Fibroblast of pulmonary artery (primary cell): ENCODE measurements at regions not wholly inside any gene's neighbourhood (a gene's known extent, or its start where the extent isn't known, plus 50 kb on each side); places are given as distances from the start of the nearest gene placed in this dataset.
"Not testable (repeated sequence)": the region's sequence is repeated elsewhere in the genome, so short reads cannot be mapped to it uniquely, and the experiment has no call there.

Experiments used
- DNase-seq: peaks from one replicate; pipeline ENCODE4 v3.0.0-alpha.2; 2010; ENCODE audit warnings: low read depth
- H3K4me3 ChIP-seq: replicated peaks from 2 replicates; pipeline ENCODE4 v1.5.1; 2011; ENCODE audit warnings: low read depth, mild to moderate bottlenecking, control low read depth, low read length, moderate library complexity
- TF ChIP-seq, protein P1 (sequence below): IDR thresholded peaks from 2 replicates; pipeline ENCODE4 v1.5.1; 2011; ENCODE audit warnings: mild to moderate bottlenecking, control low read depth, low read length, inconsistent platforms; ENCODE audit errors: missing control alignments

DNA sequence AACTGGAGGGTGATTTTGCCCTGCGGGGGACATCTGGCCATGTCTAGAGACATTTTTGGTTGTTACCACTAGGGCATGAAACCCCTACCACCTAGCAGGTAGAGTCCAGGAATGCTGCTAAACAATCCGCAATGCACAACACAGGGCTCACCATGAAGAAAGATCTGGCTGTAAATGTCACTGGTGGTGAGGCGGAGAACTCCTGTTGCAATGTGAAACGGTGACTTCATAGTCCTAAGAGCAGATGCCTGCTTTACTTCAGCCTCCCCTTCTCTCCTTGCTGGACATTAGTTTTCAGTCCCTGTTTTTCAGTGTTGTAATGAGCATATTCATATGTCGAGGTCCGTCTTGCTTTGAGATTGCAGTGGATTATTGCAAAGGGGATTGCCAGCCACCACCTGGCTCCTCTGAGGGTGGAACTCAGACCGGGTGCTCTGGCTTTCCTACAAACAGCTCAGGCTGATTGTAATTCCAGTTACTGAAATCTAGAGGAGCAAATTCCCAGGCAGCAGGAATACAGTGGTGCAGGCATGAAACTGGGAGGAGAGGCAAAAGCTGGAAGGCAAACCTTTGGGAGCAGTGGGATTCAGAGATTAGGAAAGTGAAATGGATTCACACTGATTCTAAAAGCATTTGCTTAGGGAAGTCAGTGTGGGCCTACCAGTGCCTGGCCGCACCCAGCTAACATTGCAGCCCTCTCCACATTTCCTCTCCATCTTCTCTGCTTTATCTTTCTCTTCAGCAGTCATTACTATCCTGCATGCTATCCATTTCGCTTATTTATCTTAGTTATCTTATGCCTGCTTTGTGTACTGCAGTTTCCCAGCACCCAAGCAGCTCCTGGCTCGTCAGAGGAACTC lies 76.1 kb upstream of the PCDH8 start:
- TF ChIP-seq, protein P1, sequence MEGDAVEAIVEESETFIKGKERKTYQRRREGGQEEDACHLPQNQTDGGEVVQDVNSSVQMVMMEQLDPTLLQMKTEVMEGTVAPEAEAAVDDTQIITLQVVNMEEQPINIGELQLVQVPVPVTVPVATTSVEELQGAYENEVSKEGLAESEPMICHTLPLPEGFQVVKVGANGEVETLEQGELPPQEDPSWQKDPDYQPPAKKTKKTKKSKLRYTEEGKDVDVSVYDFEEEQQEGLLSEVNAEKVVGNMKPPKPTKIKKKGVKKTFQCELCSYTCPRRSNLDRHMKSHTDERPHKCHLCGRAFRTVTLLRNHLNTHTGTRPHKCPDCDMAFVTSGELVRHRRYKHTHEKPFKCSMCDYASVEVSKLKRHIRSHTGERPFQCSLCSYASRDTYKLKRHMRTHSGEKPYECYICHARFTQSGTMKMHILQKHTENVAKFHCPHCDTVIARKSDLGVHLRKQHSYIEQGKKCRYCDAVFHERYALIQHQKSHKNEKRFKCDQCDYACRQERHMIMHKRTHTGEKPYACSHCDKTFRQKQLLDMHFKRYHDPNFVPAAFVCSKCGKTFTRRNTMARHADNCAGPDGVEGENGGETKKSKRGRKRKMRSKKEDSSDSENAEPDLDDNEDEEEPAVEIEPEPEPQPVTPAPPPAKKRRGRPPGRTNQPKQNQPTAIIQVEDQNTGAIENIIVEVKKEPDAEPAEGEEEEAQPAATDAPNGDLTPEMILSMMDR, result no peak
- DNase-seq, result no peak
- no peak overlapping the region for H3K4me3 ChIP-seq

DNA sequence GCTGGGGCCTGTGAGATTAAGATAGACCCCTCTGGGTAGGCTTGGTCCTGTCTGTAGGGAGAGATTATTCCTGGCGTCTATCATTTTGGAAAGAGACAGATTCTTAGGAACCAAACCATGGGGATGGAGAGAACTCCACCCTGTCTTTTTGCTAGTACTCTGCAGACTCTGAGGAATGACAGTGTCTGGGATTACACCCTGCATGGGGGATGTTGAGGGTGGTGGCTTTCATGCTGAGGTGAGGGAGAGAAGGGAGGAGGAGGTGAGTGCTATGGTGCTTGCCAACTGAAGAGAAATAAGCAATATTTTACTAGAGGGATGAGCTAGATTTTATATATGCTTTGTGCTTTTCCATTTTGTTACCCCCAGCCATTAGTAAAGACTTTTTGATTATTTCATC lies 74.5 kb upstream of the PCDH8 start:
- DNase-seq, result no peak
- H3K4me3 ChIP-seq, result no peak overlapping the region
- TF ChIP-seq, protein P1, result no peak

DNA sequence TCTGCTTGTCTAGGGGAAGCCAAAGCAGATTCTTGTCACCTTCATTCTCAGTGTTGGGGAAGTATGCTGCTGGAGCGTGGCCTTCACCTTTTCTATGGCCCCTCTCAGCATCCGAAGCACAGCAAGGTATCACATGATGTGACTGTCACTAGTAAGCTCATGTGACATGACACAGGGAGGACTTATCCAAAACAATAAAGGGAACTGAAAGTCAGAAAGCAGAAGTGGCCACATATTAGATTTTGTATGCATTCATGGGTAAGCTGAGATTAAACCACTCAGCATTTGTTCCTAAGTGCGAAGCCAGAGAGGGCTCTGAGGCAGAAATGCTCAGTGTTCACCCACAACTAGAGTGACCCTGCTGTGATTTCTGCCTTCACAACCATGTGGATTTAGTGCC lies 72.8 kb upstream of the PCDH8 start:
- TF ChIP-seq, protein P1, result no peak
- no peak for DNase-seq
- no peak overlapping the region for H3K4me3 ChIP-seq

DNA sequence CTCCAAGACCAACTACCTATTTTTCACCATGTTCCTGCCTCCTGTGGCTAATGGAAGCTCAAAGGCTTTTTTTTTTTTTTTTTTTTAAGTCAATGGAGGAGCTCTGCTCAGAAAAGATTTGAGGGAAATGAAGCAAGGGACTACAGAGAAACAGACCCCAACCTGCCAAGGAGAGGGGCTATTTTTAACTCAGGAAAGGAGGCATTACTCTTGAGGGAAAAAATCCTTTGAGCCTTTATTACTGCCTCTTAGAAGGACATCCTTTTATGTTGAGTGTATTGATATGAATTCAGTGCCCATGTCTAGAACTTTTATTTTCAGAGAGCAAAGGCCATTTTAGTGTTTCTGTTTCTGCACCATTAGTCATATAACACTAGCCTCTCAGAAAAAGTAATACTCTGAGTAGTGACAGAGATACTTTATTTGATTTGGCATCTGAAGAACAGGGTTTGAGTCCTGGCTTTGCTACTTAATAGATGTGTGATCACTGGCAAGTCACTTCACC lies 68.1 kb upstream of the PCDH8 start:
- no peak for DNase-seq
- no peak overlapping the region for H3K4me3 ChIP-seq
- TF ChIP-seq, protein P1, result no peak

DNA sequence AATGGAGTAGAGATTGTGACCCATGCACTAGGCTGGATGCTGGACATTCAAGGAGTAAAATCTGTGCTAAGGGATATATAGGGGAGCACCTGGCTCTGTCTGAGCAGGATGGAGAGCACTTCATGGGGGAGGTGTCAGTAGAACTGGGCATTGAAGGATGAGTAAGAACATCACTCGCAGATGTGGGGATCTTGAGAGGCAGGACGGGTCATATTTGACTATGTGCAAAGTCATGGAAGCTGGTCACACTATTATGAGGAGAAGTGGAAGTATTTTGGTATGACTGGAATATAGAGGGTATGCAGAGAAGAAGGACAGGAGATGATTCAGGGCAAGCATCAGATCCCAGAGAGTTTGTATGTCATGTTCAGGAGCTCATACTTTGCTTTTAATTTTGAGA lies 62.9 kb upstream of the PCDH8 start:
- TF ChIP-seq, protein P1, result no peak
- no peak for DNase-seq
- H3K4me3 ChIP-seq, result no peak overlapping the region

DNA sequence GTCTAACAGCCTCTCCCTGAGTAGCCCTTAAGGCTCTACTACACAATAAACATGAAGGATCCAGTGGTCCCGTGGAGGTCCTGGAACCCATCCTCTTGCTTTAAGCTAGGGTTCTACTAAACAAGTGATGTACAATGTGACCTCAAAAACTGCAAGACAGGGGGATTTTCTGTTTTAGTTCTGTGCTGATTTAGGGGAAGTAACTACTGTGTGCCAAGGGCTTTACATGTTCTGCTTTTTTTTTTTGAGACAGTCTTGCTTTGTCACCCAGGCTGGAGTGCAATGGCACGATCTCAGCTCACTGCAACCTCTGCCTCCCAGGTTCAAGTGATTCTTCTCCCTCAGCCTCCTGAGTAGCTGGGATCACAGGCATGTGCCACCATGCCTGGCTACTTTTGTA lies 61.9 kb upstream of the PCDH8 start:
- not testable (repeated sequence) for H3K4me3 ChIP-seq, DNase-seq

DNA sequence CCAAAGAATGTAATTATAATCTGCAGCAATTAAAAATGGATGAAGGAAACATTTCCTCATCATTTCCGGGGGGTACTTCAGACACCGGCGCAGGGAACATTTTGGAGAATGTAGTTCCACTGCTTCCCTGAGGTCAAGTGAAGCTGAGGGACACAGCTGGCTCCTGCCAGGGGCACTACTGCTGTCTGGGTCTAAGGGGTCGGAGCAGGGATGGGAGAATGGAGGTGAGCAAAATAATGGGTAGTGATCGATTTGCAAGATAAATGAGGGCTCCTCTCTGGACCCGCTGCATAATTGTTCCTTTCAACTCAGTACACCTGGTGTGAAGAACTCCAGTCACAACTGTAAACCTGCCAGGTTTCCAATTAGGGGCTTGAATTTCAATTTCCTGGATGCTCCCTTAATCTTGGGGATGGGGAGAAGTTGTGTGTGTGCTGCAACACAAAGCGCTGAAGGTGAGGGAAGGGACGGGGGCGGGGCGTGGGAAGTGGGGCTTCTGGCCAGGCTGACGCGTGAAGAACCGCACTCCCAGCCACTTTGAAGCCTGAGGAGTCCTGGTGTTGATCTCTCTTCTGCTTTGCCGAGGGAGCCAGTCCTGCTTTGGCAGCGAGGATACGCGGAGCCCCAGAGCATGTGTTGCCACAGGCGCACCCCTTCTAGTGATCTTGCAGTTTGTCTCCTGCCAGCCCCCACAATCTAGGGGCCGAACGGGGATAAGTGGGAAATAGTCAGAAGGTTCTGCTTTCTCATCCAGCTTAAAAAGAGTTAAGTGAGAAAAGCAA lies 57.9 kb upstream of the PCDH8 start:
- TF ChIP-seq, protein P1, result no peak
- no peak overlapping the region for H3K4me3 ChIP-seq
- no peak for DNase-seq
